Thyroid gland (tissue), 4 donors: ENCODE measurements at regions not wholly inside any gene's neighbourhood (a gene's known extent, or its start where the extent isn't known, plus 50 kb on each side); places are given as distances from the start of the nearest gene placed in this dataset.

Source experiments
- POLR2A ChIP-seq, 2 donors: fragments of 450-650 bp; IDR thresholded peaks; one replicate each; pipeline ENCODE4 v1.6.1; 2017; ENCODE audit warnings: antibody characterized with exemption in 2 of 2, mild to moderate bottlenecking in 2 of 2, moderate library complexity in 1 of 2
- TF ChIP-seq, protein P1 (sequence below), 6 experiments: fragments of 200-600 bp in 3 of 6; fragments of 450-650 bp in 3 of 6; sonication (generic) in 3 of 6; IDR thresholded peaks; one replicate each; pipeline ENCODE4 v1.5.1; 2016 to 2019; ENCODE audit warnings: antibody characterized with exemption in 6 of 6, mild to moderate bottlenecking in 2 of 6, inconsistent platforms in 1 of 6, moderate library complexity in 1 of 6

DNA sequence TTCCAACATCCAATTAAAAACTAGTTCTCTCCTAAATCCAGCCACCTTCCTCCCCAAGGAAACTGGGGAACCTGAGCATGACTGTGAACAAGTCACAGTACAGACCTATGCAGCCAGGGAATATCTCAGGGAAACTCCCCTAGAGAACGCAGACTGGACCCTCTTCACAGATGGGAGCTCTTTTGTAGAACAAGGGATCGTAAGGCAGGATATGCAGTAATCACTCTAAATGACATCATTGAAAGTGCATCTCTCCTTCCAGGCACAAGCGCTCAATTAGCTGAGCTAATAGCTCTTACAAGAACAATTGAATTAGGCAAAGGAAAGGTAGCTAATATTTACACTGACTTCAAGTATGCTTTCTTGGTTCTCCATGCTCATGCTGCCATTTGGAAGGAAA, 1331.7 kb downstream of the UQCRFS1 start:
- TF ChIP-seq, protein P1, sequence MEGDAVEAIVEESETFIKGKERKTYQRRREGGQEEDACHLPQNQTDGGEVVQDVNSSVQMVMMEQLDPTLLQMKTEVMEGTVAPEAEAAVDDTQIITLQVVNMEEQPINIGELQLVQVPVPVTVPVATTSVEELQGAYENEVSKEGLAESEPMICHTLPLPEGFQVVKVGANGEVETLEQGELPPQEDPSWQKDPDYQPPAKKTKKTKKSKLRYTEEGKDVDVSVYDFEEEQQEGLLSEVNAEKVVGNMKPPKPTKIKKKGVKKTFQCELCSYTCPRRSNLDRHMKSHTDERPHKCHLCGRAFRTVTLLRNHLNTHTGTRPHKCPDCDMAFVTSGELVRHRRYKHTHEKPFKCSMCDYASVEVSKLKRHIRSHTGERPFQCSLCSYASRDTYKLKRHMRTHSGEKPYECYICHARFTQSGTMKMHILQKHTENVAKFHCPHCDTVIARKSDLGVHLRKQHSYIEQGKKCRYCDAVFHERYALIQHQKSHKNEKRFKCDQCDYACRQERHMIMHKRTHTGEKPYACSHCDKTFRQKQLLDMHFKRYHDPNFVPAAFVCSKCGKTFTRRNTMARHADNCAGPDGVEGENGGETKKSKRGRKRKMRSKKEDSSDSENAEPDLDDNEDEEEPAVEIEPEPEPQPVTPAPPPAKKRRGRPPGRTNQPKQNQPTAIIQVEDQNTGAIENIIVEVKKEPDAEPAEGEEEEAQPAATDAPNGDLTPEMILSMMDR (IDR thresholded peaks at IDR 0.05) = no peak
- TF ChIP-seq POLR2A (IDR thresholded peaks at IDR 0.05) = no peak
